Panc1 (cell line): ENCODE measurements at regions not wholly inside any gene's neighbourhood (a gene's known extent, or its start where the extent isn't known, plus 50 kb on each side); places are given as distances from the start of the nearest gene placed in this dataset.

Experiments
- ATAC-seq: fragments of 200-7000 bp; cut with Tn5 transposase; 2 replicates; pipeline ENCODE4 v1.9.1; 2020; ENCODE audit warnings: mild to moderate bottlenecking, moderate library complexity
- BruUV-seq: library from RNA; stranded (reverse); fragments of 400-500 nt; replicated peaks from 2 replicates; lab custom pipeline; 2021; lab: Mats Ljungman, UMichigan
- CTCF ChIA-PET: fragments of 300-600 bp; sonication (Branson Sonifier 250); formaldehyde crosslinking; loops from one replicate; lab custom pipeline; 2022; ENCODE audit warnings: antibody characterized with exemption; lab: Charles Lee
- POLR2A ChIA-PET: fragments of 300-600 bp; sonication (Branson Sonifier 250); formaldehyde crosslinking; loops from one replicate; lab custom pipeline; 2022; ENCODE audit warnings: antibody characterized with exemption; lab: Charles Lee
- DNase-seq: peaks from one replicate; pipeline ENCODE4 v3.0.0-alpha.2; 2010; ENCODE audit warnings: low read depth, low spot score
- H3K27ac ChIP-seq: 2 replicates; pipeline ENCODE4 v1.5.1; 2011; ENCODE audit warnings: mild to moderate bottlenecking, low read length, inconsistent platforms
- H3K27me3 ChIP-seq: fragments of 200-500 bp; sonication (Bioruptor generic); 2 replicates; pipeline ENCODE4 v1.6.0; 2014; ENCODE audit warnings: low read length, inconsistent platforms; ENCODE audit not compliant: control insufficient read depth, insufficient read depth
- H3K36me3 ChIP-seq: fragments of 200-500 bp; sonication (Bioruptor generic); 2 replicates; pipeline ENCODE4 v1.5.1; 2014; ENCODE audit warnings: inconsistent platforms, mild to moderate bottlenecking, low read length, moderate library complexity; ENCODE audit not compliant: control insufficient read depth, insufficient read depth
- H3K4me1 ChIP-seq: 2 replicates; pipeline ENCODE4 v1.5.1; 2011; ENCODE audit warnings: inconsistent platforms, mild to moderate bottlenecking, low read length, moderate library complexity; ENCODE audit not compliant: control insufficient read depth, insufficient read depth
- H3K4me3 ChIP-seq, 2 experiments: 2 replicates each; pipeline ENCODE4 v1.5.1; 2011 to 2012; ENCODE audit warnings: low read depth in 2 of 2, low read length in 2 of 2, mild to moderate bottlenecking in 2 of 2, inconsistent platforms in 1 of 2, moderate library complexity in 1 of 2
- H3K9me3 ChIP-seq: fragments of 200-500 bp; sonication (Bioruptor generic); 2 replicates; pipeline ENCODE4 v1.5.1; 2014; ENCODE audit warnings: low read depth, mild to moderate bottlenecking, inconsistent platforms, low read length, moderate library complexity; ENCODE audit not compliant: control insufficient read depth, insufficient read depth
- CTCF ChIP-seq: fragments of 450-650 bp; IDR thresholded peaks from 2 replicates; pipeline ENCODE4 v1.5.1; 2017; ENCODE audit warnings: mild to moderate bottlenecking
- POLR2AphosphoS5 ChIP-seq: IDR thresholded peaks from 2 replicates; pipeline ENCODE4 v1.6.1; 2012; ENCODE audit warnings: mild to moderate bottlenecking, low read depth, low read length, moderate library complexity
- REST ChIP-seq, 2 experiments: IDR thresholded peaks; 2 replicates each; pipeline ENCODE4 v1.6.1; 2011 to 2012; ENCODE audit warnings: low read depth in 2 of 2, control low read depth in 1 of 2, low read length in 1 of 2, mild to moderate bottlenecking in 1 of 2, moderate library complexity in 1 of 2; ENCODE audit not compliant: insufficient read depth in 1 of 2
- SIN3A ChIP-seq: IDR thresholded peaks from 2 replicates; pipeline ENCODE4 v1.6.1; 2012; ENCODE audit warnings: low read depth, mild to moderate bottlenecking, low read length, moderate library complexity, borderline replicate concordance; ENCODE audit not compliant: insufficient read depth
- TCF7L2 ChIP-seq: IDR thresholded peaks from 2 replicates; pipeline ENCODE4 v1.6.1; 2011; ENCODE audit warnings: mild to moderate bottlenecking, low read depth, low read length, inconsistent platforms
- in situ Hi-C: cut with HindIII; loops from 2 replicates; pipeline ENCODE4 v1.10.0; 2016; ENCODE audit warnings: low sequenced_read_pairs, low pct_unique_long_range_greater_than_20kb
- intact Hi-C: fragments of 100-400 bp; cut with micrococcal nuclease; formaldehyde crosslinking; loops from one replicate; pipeline ENCODE4 v1.10.0; 2022; ENCODE audit not compliant: unreplicated experiment

DNA sequence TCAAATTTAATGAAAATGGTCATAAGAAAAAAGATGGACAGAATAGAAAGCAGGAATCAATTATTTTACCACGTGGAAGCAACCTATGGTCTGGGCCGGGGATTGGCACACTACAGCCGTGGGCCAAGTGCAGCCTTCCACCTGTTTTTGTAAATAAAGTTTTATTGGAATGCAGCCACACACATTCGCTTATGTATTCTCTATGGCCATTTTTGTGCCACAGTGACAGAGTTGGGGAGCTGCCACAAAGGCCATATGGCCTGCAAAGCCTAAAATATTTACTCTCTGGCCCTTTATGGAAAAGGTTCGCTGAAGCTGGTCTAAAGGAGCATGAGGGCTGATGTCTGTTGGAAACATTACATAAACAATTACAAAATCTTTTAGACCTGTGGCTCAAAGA, 144.8 kb downstream of the TMCO5A start:
- no peak overlapping the region for H3K4me3 ChIP-seq
- no peaks in the 10 kb centered on the region for H3K9me3 ChIP-seq
- POLR2A ChIA-PET: interaction anchor here (0.5 kb wide), 1 partner anchor 172 kb away, joined by 3 read pairs; no protein-coding TSS in a partner anchor
- H3K36me3 ChIP-seq: no peaks in the 10 kb centered on the region
- no peak overlapping the region for H3K27ac ChIP-seq
- no peak for DNase-seq
- no peaks in the 10 kb centered on the region for H3K4me1 ChIP-seq
- in situ Hi-C loops (no loop called here), intact Hi-C loops (no loop called here)
- H3K27me3 ChIP-seq: no peaks in the 10 kb centered on the region
- no peak for ATAC-seq
- TF ChIP-seq SIN3A (no peak), CTCF (no peak), POLR2AphosphoS5 (no peak), TCF7L2 (no peak), REST (IDR thresholded peaks at IDR 0.05; ENCODE audit: insufficient read depth in 1 of 2, low read depth in 2 of 2, low read length in 1 of 2) (no peak)
- BruUV-seq: no TSS peak
- CTCF ChIA-PET: no interaction called here

- H3K27ac ChIP-seq: no peak overlapping the region
- no peak for TF ChIP-seq SIN3A
- no peak for TF ChIP-seq TCF7L2
- no peak for TF ChIP-seq POLR2AphosphoS5
- no peak for TF ChIP-seq REST (IDR thresholded peaks at IDR 0.05; ENCODE audit: insufficient read depth in 1 of 2, low read depth in 2 of 2, low read length in 1 of 2)
- TF ChIP-seq CTCF: no peak
- no peak for ATAC-seq
- no peak for DNase-seq
- peaks cover 2% of the 10 kb centered on the region; the same call in 1 of the 2 replicates for H3K27me3 ChIP-seq
- intact Hi-C loops (no loop called here), in situ Hi-C loops (no loop called here)
- no peak overlapping the region for H3K4me3 ChIP-seq
- ChIA-PET CTCF (no interaction called here), POLR2A (no interaction called here)
- no peaks in the 10 kb centered on the region for H3K36me3 ChIP-seq
- no TSS peak for BruUV-seq
- no peaks in the 10 kb centered on the region for H3K9me3 ChIP-seq
- H3K4me1 ChIP-seq: no peaks in the 10 kb centered on the region
Observed at GRCh38 chr15:38080651-38081275, 146.3 kb downstream of the TMCO5A start.
